K562 (cell line): ENCODE measurements at regions not wholly inside any gene's neighbourhood (a gene's known extent, or its start where the extent isn't known, plus 50 kb on each side); places are given as distances from the start of the nearest gene placed in this dataset.

ENCODE experiments used
- ARNT ChIP-seq, 2 experiments: fragments of 450-650 bp; IDR thresholded peaks; 2 replicates each; pipeline ENCODE4 v1.6.1; 2016; ENCODE audit warnings: mild to moderate bottlenecking in 1 of 2
- CBX2 ChIP-seq: fragments of 200-600 bp; sonication (generic); IDR thresholded peaks from one replicate; pipeline ENCODE4 v1.6.1; 2012; ENCODE audit warnings: mild to moderate bottlenecking, low read length, inconsistent platforms; ENCODE audit not compliant: insufficient read depth, poor library complexity, severe bottlenecking
- CCNT2 ChIP-seq: IDR thresholded peaks from 2 replicates; pipeline ENCODE4 v1.6.1; 2011; ENCODE audit warnings: borderline replicate concordance, low read depth, mild to moderate bottlenecking, moderate library complexity, mixed read lengths, low read length; ENCODE audit not compliant: insufficient read length; ENCODE audit errors: extremely low read depth
- ESRRB ChIP-seq: fragments of 250-450 bp; sonication (Bioruptor Pico); IDR thresholded peaks from 2 replicates; pipeline ENCODE4 v1.5.0; 2020; ENCODE audit warnings: mild to moderate bottlenecking, moderate library complexity, borderline replicate concordance
- EWSR1 ChIP-seq: fragments of 450-650 bp; IDR thresholded peaks from 2 replicates; pipeline ENCODE4 v1.6.1; 2018; ENCODE audit warnings: borderline replicate concordance, mild to moderate bottlenecking, low read depth, moderate library complexity; ENCODE audit not compliant: partially characterized antibody
- GATAD2B ChIP-seq: fragments of 450-650 bp; IDR thresholded peaks from 2 replicates; pipeline ENCODE4 v1.6.1; 2017; ENCODE audit warnings: mild to moderate bottlenecking, borderline replicate concordance
- GTF2A2 ChIP-seq: IDR thresholded peaks from 2 replicates; pipeline ENCODE4 v1.6.1; 2016; ENCODE audit warnings: mild to moderate bottlenecking, missing genetic modification characterization, missing compliant biosample characterization
- HBP1 ChIP-seq: fragments of 450-650 bp; formaldehyde crosslinking; IDR thresholded peaks from 2 replicates; pipeline ENCODE4 v1.4.0; 2022; ENCODE audit warnings: missing genetic modification characterization
- HDAC8 ChIP-seq: fragments of 450-650 bp; IDR thresholded peaks from 2 replicates; pipeline ENCODE4 v1.6.1; 2016; ENCODE audit warnings: mild to moderate bottlenecking, missing genetic modification characterization, moderate library complexity, missing compliant biosample characterization
- HEY1 ChIP-seq: fragments of 250-450 bp; sonication (Bioruptor Pico); IDR thresholded peaks from 2 replicates; pipeline ENCODE4 v1.5.0; 2020; ENCODE audit warnings: mild to moderate bottlenecking, moderate library complexity, borderline replicate concordance
- MEF2A ChIP-seq: IDR thresholded peaks from 2 replicates; pipeline ENCODE4 v1.6.1; 2011; ENCODE audit warnings: low read depth, mild to moderate bottlenecking, low read length, moderate library complexity; ENCODE audit not compliant: control insufficient read depth
- NCOA4 ChIP-seq: fragments of 450-650 bp; IDR thresholded peaks from 2 replicates; pipeline ENCODE4 v1.6.1; 2018; ENCODE audit warnings: mild to moderate bottlenecking; ENCODE audit not compliant: partially characterized antibody
- NCOR1 ChIP-seq: fragments of 450-650 bp; IDR thresholded peaks from 2 replicates; pipeline ENCODE4 v1.6.1; 2016; ENCODE audit warnings: mild to moderate bottlenecking, moderate library complexity
- NFE2 ChIP-seq: IDR thresholded peaks from 2 replicates; pipeline ENCODE4 v1.6.1; 2014; ENCODE audit warnings: antibody characterized with exemption, low read depth
- PTBP1 ChIP-seq: fragments of 200-400 bp; formaldehyde crosslinking; IDR thresholded peaks from 2 replicates; pipeline ENCODE4 v1.6.1; 2017; ENCODE audit warnings: low read depth, low read length
- PTTG1 ChIP-seq: fragments of 450-650 bp; IDR thresholded peaks from 2 replicates; pipeline ENCODE4 v1.6.1; 2016; ENCODE audit warnings: low read depth, mild to moderate bottlenecking, missing genetic modification characterization, missing compliant biosample characterization
- TBP ChIP-seq: optimal IDR thresholded peaks from 2 replicates; pipeline ENCODE3; 2011; ENCODE audit warnings: low read depth, low read length, improper control_type of control experiment
- TCFL5 ChIP-seq: fragments of 250-450 bp; sonication (Bioruptor Pico); conservative IDR thresholded peaks from 2 replicates; pipeline ENCODE4 v1.6.1; 2021; ENCODE audit warnings: mild to moderate bottlenecking, moderate library complexity, matching md5 sums
- ZC3H8 ChIP-seq: fragments of 450-650 bp; IDR thresholded peaks from 2 replicates; pipeline ENCODE4 v1.6.1; 2017
- ZEB2 ChIP-seq: fragments of 450-650 bp; IDR thresholded peaks from 2 replicates; pipeline ENCODE4 v1.6.1; 2016
- ZNF324 ChIP-seq: fragments of 250-450 bp; sonication (Bioruptor Pico); IDR thresholded peaks from 2 replicates; pipeline ENCODE4 v1.4.0; 2020; ENCODE audit warnings: mild to moderate bottlenecking
- TF ChIP-seq, protein P1 (sequence below): fragments of 450-650 bp; IDR thresholded peaks from 2 replicates; pipeline ENCODE4 v1.7.0; 2016; ENCODE audit warnings: borderline replicate concordance
- TF ChIP-seq, protein P2 (sequence below), 2 experiments: fragments of 450-650 bp; IDR thresholded peaks; 2 replicates each; pipeline ENCODE4 v1.6.1; 2018; ENCODE audit warnings: mild to moderate bottlenecking in 2 of 2, low read depth in 1 of 2; ENCODE audit not compliant: partially characterized antibody in 2 of 2

DNA sequence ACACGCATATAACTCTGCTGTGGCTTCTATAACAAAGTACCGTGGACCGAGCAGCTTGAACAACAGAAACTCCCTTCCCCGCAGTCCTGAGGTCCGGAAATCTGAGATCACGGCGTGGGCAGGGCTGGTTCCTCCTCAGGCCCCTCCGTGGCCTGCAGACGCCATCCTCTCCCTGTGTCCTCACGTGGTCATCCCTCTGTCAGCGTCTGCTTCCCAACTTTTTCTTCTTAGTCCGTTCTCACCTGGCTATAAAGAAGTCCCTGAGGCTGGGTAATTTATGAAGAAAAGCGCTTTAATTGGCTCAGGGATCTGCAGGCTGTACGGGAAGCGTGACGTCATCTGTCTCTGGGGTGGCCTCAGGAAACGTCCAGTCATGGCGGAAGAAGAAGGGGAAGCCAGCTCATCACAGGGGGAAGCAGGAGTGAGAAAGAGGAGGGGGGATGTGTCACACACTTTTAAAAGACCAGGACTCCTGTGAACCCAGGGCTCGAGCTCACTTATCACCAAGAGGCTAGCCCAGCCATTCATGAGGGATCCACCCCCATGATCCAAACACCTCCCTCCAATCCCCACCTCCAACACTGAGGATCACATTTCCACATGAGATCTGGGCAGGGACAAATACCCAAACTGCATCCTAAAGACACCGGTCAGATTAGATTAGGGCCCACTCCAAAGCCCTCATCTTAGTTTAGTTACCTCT lies 91.2 kb upstream of the INSIG1 start (continued):
- TF ChIP-seq HEY1 (CRISPR knock-in tag) (no peak), CBX2 (no peak), CCNT2 (no peak), HBP1 (no peak), TCFL5 (no peak), MEF2A (no peak), GTF2A2 (tag) (no peak), PTBP1 (no peak), HDAC8 (tag) (no peak), ZNF324 (CRISPR knock-in tag) (no peak), ZC3H8 (no peak), TBP (peak; percentile 35), ARNT (IDR thresholded peaks at IDR 0.05) (0 out of 4 replicates have a peak, but pooled peaks of 1 of the 2 experiments have one; percentile 30), NFE2 (peak; percentile 93), ZEB2 (no peak), NCOA4 (no peak), GATAD2B (no peak), ESRRB (CRISPR knock-in tag) (no peak), EWSR1 (no peak), NCOR1 (no peak), PTTG1 (tag) (no peak)
- TF ChIP-seq, protein P1, sequence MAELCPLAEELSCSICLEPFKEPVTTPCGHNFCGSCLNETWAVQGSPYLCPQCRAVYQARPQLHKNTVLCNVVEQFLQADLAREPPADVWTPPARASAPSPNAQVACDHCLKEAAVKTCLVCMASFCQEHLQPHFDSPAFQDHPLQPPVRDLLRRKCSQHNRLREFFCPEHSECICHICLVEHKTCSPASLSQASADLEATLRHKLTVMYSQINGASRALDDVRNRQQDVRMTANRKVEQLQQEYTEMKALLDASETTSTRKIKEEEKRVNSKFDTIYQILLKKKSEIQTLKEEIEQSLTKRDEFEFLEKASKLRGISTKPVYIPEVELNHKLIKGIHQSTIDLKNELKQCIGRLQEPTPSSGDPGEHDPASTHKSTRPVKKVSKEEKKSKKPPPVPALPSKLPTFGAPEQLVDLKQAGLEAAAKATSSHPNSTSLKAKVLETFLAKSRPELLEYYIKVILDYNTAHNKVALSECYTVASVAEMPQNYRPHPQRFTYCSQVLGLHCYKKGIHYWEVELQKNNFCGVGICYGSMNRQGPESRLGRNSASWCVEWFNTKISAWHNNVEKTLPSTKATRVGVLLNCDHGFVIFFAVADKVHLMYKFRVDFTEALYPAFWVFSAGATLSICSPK = no peak
- TF ChIP-seq, protein P2, sequence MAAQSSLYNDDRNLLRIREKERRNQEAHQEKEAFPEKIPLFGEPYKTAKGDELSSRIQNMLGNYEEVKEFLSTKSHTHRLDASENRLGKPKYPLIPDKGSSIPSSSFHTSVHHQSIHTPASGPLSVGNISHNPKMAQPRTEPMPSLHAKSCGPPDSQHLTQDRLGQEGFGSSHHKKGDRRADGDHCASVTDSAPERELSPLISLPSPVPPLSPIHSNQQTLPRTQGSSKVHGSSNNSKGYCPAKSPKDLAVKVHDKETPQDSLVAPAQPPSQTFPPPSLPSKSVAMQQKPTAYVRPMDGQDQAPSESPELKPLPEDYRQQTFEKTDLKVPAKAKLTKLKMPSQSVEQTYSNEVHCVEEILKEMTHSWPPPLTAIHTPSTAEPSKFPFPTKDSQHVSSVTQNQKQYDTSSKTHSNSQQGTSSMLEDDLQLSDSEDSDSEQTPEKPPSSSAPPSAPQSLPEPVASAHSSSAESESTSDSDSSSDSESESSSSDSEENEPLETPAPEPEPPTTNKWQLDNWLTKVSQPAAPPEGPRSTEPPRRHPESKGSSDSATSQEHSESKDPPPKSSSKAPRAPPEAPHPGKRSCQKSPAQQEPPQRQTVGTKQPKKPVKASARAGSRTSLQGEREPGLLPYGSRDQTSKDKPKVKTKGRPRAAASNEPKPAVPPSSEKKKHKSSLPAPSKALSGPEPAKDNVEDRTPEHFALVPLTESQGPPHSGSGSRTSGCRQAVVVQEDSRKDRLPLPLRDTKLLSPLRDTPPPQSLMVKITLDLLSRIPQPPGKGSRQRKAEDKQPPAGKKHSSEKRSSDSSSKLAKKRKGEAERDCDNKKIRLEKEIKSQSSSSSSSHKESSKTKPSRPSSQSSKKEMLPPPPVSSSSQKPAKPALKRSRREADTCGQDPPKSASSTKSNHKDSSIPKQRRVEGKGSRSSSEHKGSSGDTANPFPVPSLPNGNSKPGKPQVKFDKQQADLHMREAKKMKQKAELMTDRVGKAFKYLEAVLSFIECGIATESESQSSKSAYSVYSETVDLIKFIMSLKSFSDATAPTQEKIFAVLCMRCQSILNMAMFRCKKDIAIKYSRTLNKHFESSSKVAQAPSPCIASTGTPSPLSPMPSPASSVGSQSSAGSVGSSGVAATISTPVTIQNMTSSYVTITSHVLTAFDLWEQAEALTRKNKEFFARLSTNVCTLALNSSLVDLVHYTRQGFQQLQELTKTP (IDR thresholded peaks at IDR 0.05; ENCODE audit: low read depth in 1 of 2, partially characterized antibody in 2 of 2) = no peak
